Body of pancreas (tissue), 4 donors: ENCODE measurements at regions not wholly inside any gene's neighbourhood (a gene's known extent, or its start where the extent isn't known, plus 50 kb on each side); places are given as distances from the start of the nearest gene placed in this dataset.

Source experiments
- ATAC-seq: fragments of 150-250 bp; one replicate; pipeline ENCODE4 v1.9.1; 2016
- DNase-seq, 4 donors: peaks; one replicate each; pipeline ENCODE4 v3.0.0-alpha.2; 2019
- H3K27ac ChIP-seq, 4 donors: fragments of 200-600 bp; sonication (generic); 1 replicate in 3 of 4; 2 replicates in 1 of 4; pipeline versions ENCODE4 v1.5.1 to v1.6.1; 2016 to 2019; ENCODE audit warnings: mild to moderate bottlenecking in 1 of 4, mixed read lengths in 1 of 4, moderate library complexity in 1 of 4
- H3K27me3 ChIP-seq, 2 donors: fragments of 200-600 bp; sonication (generic); one replicate each; pipeline ENCODE4 v1.6.0; 2016; ENCODE audit warnings: mild to moderate bottlenecking in 1 of 2
- H3K36me3 ChIP-seq, 2 donors: fragments of 200-600 bp; sonication (generic); replicated peaks in 1 of 2; 2 replicates each; pipeline ENCODE4 v1.5.1; 2016; ENCODE audit warnings: low read depth in 2 of 2; ENCODE audit not compliant: insufficient read depth in 1 of 2
- H3K4me1 ChIP-seq: fragments of 200-600 bp; sonication (generic); one replicate; pipeline ENCODE4 v1.6.0; 2016
- H3K4me3 ChIP-seq, 2 donors: fragments of 200-600 bp; sonication (generic); 1 replicate in 1 of 2; 2 replicates in 1 of 2; pipeline ENCODE4 v1.5.1; 2016 to 2019
- H3K9me3 ChIP-seq, 3 donors: fragments of 200-600 bp; sonication (generic); 1 replicate in 2 of 3; 2 replicates in 1 of 3; pipeline ENCODE4 v1.5.1; 2016
- POLR2A ChIP-seq, 3 donors: fragments of 450-650 bp; IDR thresholded peaks; one replicate each; pipeline ENCODE4 v1.6.1; 2016; ENCODE audit warnings: antibody characterized with exemption in 3 of 3, mild to moderate bottlenecking in 2 of 3
- WGBS, 2 donors: methylation state at CpG; one replicate each; pipeline ENCODE4 v1.1.5; 2017; 5-methylcytosine and 5-hydroxymethylcytosine counted together
- intact Hi-C: fragments of 100-400 bp; cut with DNase I; formaldehyde crosslinking; loops from one replicate; pipeline ENCODE4 v1.15.1; 2023
- TF ChIP-seq, protein P1 (sequence below), 7 experiments: fragments of 450-650 bp in 4 of 7; fragments of 200-600 bp in 3 of 7; sonication (generic) in 3 of 7; IDR thresholded peaks; one replicate each; pipeline ENCODE4 v1.5.1; 2016 to 2019; ENCODE audit warnings: antibody characterized with exemption in 7 of 7

- H3K27ac ChIP-seq, result no peak overlapping the region
- H3K36me3 ChIP-seq, result no peaks in the 10 kb centered on the region
- DNase-seq (no peak), ATAC-seq (no peak)
- TF ChIP-seq, protein P1, sequence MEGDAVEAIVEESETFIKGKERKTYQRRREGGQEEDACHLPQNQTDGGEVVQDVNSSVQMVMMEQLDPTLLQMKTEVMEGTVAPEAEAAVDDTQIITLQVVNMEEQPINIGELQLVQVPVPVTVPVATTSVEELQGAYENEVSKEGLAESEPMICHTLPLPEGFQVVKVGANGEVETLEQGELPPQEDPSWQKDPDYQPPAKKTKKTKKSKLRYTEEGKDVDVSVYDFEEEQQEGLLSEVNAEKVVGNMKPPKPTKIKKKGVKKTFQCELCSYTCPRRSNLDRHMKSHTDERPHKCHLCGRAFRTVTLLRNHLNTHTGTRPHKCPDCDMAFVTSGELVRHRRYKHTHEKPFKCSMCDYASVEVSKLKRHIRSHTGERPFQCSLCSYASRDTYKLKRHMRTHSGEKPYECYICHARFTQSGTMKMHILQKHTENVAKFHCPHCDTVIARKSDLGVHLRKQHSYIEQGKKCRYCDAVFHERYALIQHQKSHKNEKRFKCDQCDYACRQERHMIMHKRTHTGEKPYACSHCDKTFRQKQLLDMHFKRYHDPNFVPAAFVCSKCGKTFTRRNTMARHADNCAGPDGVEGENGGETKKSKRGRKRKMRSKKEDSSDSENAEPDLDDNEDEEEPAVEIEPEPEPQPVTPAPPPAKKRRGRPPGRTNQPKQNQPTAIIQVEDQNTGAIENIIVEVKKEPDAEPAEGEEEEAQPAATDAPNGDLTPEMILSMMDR (IDR thresholded peaks at IDR 0.05), result no peak
- TF ChIP-seq POLR2A (IDR thresholded peaks at IDR 0.05), result no peak
- H3K9me3 ChIP-seq, result no peaks in the 10 kb centered on the region
- WGBS, 2 donors, result 38 to 39% methylated on average over 2 of the region's 2 CpGs
- H3K4me3 ChIP-seq, result no peak overlapping the region
- H3K4me1 ChIP-seq, result no peaks in the 10 kb centered on the region
- intact Hi-C loops, result no loop called here
- H3K27me3 ChIP-seq, result no peaks in the 10 kb centered on the region
Observed at GRCh38 chr11:122038543-122038942, 77.5 kb downstream of the BLID start.

DNA sequence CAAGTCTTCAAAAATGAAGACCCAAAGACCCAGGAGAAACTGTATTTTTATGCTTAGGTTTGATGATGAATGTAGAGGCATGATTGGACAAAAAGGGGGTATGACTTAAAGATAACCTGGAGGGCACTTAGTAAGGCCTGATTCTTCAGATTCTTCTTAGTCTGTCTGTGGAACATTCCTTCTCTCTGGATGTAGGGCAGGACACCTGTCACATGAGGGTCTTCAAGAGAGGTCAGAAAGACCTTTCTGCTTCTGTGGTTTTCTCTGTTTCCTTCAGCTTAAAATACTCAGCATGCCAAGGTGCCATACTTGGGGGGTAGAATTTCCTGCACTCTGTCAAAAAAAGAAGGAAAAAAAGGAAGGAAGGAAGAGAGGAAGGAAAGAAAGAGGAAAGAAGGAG, 78.1 kb downstream of the BLID start:
- TF ChIP-seq POLR2A (IDR thresholded peaks at IDR 0.05), result no peak
- TF ChIP-seq, protein P1 (IDR thresholded peaks at IDR 0.05), result no peak
- ATAC-seq (no peak), DNase-seq (no peak)
- Histone ChIP-seq H3K4me3 (no peak overlapping the region), H3K27me3 (no peaks in the 10 kb centered on the region), H3K9me3 (no peaks in the 10 kb centered on the region), H3K4me1 (no peaks in the 10 kb centered on the region), H3K27ac (no peak overlapping the region), H3K36me3 (no peaks in the 10 kb centered on the region)
- intact Hi-C loops, result no loop called here

- H3K27me3 ChIP-seq, result no peaks in the 10 kb centered on the region
- H3K9me3 ChIP-seq, result no peaks in the 10 kb centered on the region
- H3K4me3 ChIP-seq, result no peak overlapping the region
- DNase-seq (no peak), ATAC-seq (no peak)
- intact Hi-C loops, result no loop called here
- H3K27ac ChIP-seq, result no peak overlapping the region
- TF ChIP-seq, protein P1 (IDR thresholded peaks at IDR 0.05), result no peak
- TF ChIP-seq POLR2A (IDR thresholded peaks at IDR 0.05), result no peak
- no peaks in the 10 kb centered on the region for H3K36me3 ChIP-seq
- WGBS, 2 donors, result 82 to 83% methylated on average over 6 of the region's 6 CpGs
- H3K4me1 ChIP-seq, result no peaks in the 10 kb centered on the region
Observed at GRCh38 chr11:122036493-122036892, 79.5 kb downstream of the BLID start.

GRCh38 chr11:122036018-122036417, 80.0 kb downstream of the BLID start:
- TF ChIP-seq, protein P1 (IDR thresholded peaks at IDR 0.05), result no peak
- no peak for TF ChIP-seq POLR2A (IDR thresholded peaks at IDR 0.05)
- intact Hi-C loops, result no loop called here
- Histone ChIP-seq H3K4me3 (no peak overlapping the region), H3K4me1 (no peaks in the 10 kb centered on the region), H3K27ac (no peak overlapping the region), H3K36me3 (no peaks in the 10 kb centered on the region), H3K27me3 (no peaks in the 10 kb centered on the region), H3K9me3 (no peaks in the 10 kb centered on the region)
- DNase-seq (no peak), ATAC-seq (no peak)
- WGBS, 2 donors, result 39 to 40% methylated on average over 1 of the region's 1 CpG

DNA sequence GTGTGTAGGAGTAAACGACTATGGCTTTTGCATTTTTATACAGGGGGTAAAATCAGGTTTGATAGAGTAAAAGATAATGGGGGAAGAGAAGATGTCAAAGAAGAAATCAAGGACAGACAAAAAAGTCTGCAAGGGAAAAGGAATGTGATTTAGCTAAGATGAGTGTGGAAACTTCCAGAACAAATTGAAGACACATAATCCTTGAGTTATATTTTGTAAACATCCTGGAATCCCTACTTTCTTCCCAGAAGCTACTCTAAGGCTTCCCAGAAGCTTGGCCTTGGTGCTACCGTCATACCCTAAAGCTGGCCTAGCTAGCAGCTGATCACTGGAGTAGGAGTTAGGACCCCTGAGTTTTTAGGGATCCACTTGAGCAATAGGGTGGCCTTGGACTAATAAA, 82.4 kb downstream of the BLID start:
- intact Hi-C loops, result no loop called here
- no peaks in the 10 kb centered on the region for H3K36me3 ChIP-seq
- DNase-seq, result no peak
- H3K4me1 ChIP-seq, result no peaks in the 10 kb centered on the region
- no peak for TF ChIP-seq POLR2A (IDR thresholded peaks at IDR 0.05)
- TF ChIP-seq, protein P1 (IDR thresholded peaks at IDR 0.05), result no peak
- H3K27ac ChIP-seq, result no peak overlapping the region
- H3K27me3 ChIP-seq, result no peaks in the 10 kb centered on the region
- no peak for ATAC-seq
- no peak overlapping the region for H3K4me3 ChIP-seq
- WGBS, 2 donors, result 60 to 73% methylated on average over 2 of the region's 2 CpGs
- H3K9me3 ChIP-seq, result no peaks in the 10 kb centered on the region
